Thymus (tissue), 11 donors: ENCODE measurements at regions not wholly inside any gene's neighbourhood (a gene's known extent, or its start where the extent isn't known, plus 50 kb on each side); places are given as distances from the start of the nearest gene placed in this dataset.

Source experiments
- DNase-seq, 9 donors: peaks; one replicate each; pipeline ENCODE4 v3.0.0-alpha.2; 2013; ENCODE audit warnings: low spot score in 9 of 9, low read depth in 6 of 9, missing footprints in 1 of 9
- H3K27ac ChIP-seq, 2 donors: one replicate each; pipeline ENCODE4 v1.5.1; 2013; ENCODE audit warnings: control low read depth in 1 of 2, low read depth in 1 of 2, low read length in 1 of 2, mild to moderate bottlenecking in 1 of 2, moderate library complexity in 1 of 2
- H3K27me3 ChIP-seq, 2 donors: one replicate each; pipeline ENCODE4 v1.5.1; 2013; ENCODE audit warnings: low read length in 1 of 2; ENCODE audit not compliant: control insufficient read depth in 2 of 2, insufficient read depth in 1 of 2
- H3K36me3 ChIP-seq, 2 donors: one replicate each; pipeline ENCODE4 v1.5.1; 2013; ENCODE audit warnings: low read length in 1 of 2, mild to moderate bottlenecking in 1 of 2, moderate library complexity in 1 of 2; ENCODE audit not compliant: control insufficient read depth in 2 of 2, insufficient read depth in 2 of 2
- H3K4me1 ChIP-seq, 2 donors: one replicate each; pipeline ENCODE4 v1.5.1; 2013; ENCODE audit warnings: low read length in 2 of 2; ENCODE audit not compliant: control insufficient read depth in 2 of 2, insufficient read depth in 2 of 2
- H3K4me3 ChIP-seq, 2 donors: one replicate each; pipeline ENCODE4 v1.5.1; 2013; ENCODE audit warnings: low read length in 2 of 2, control low read depth in 1 of 2, mild to moderate bottlenecking in 1 of 2
- H3K9me3 ChIP-seq, 2 donors: one replicate each; pipeline ENCODE4 v1.5.1; 2013; ENCODE audit warnings: low read length in 1 of 2, mild to moderate bottlenecking in 1 of 2; ENCODE audit not compliant: control insufficient read depth in 2 of 2, insufficient read depth in 1 of 2
- WGBS: extraction: QIAGEN DNeasy Blood & Tissue Kit; methylation state at CpG from one replicate; pipeline ENCODE4 v1.1.7; 2013; 5-methylcytosine and 5-hydroxymethylcytosine counted together
- donor health status: healthy.

DNA sequence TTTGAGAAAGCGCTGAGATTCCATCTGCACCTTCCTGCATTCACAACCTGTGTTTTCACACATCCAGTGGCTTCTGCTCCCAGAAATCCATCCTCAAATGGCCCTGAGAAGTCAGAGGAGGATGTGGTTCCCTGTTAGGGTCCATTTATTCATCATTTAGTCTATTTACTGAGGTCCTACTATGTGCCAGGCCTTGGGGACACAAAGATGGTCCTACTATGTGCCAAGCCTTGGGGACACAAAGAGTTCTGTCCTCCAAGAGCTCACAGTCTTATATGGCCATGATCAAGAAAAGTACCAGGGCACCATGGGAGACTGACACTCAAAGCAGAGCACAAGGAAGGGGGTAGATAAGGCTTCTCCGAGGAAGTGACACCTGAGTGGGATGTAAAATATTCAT lies 147.1 kb upstream of the ATP1B1 start:
- Histone ChIP-seq H3K4me1 (no peaks in the 10 kb centered on the region), H3K36me3 (no peaks in the 10 kb centered on the region), H3K9me3 (no peaks in the 10 kb centered on the region), H3K4me3 (no peak overlapping the region), H3K27me3 (no peaks in the 10 kb centered on the region), H3K27ac (no peak overlapping the region)
- no peak for DNase-seq
- 93% methylated on average over 2 of the region's 2 CpGs for WGBS

DNA sequence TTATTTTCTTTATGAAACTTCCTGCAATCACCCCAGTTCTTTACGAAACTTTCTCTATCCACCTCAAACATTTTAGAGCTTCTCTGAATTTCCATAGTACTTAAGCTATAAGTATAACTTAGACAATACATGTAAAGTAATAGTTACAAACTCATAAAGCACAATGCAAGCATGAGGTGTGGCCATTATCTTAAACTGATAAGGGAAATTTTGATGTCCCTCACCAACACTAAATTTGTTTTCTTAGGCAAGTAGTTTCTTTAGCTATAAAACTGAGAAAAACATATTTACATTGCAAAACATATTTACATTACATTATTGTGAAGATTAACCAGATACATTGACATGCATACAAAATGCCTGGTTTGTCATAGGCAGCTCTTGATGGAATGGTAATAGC lies 146.4 kb upstream of the ATP1B1 start:
- no peaks in the 10 kb centered on the region for H3K27me3 ChIP-seq
- no peaks in the 10 kb centered on the region for H3K36me3 ChIP-seq
- H3K4me1 ChIP-seq, result no peaks in the 10 kb centered on the region
- no peak for DNase-seq
- H3K27ac ChIP-seq, result no peak overlapping the region
- H3K4me3 ChIP-seq, result no peak overlapping the region
- WGBS, result 97% methylated on average over 1 of the region's 1 CpG
- H3K9me3 ChIP-seq, result no peaks in the 10 kb centered on the region

DNA sequence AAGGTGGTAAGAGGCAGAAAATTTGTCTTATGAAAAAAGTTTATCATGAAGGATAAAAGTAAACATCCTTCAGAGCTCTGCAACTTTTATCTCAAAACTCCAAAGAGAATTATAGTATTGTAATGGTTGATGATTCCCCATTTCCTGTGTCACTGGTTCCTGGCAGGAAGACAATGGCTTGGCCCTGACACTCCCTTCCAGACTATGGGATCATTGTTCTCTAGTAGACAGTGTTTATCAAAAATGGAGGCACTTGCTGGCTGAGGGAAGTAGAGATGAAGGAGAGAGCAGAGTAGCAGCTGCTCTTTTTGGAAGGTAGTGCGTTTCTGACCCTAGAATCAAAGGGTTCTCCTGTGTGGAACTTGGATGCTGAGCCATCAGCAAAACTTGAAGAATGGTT lies 145.9 kb upstream of the ATP1B1 start:
- no peaks in the 10 kb centered on the region for H3K27me3 ChIP-seq
- H3K4me3 ChIP-seq, result no peak overlapping the region
- no peaks in the 10 kb centered on the region for H3K9me3 ChIP-seq
- H3K27ac ChIP-seq, result no peak overlapping the region
- whole genome bisulfite sequencing, result 96% methylated on average over 1 of the region's 1 CpG
- DNase-seq, result no peak
- H3K36me3 ChIP-seq, result no peaks in the 10 kb centered on the region
- no peaks in the 10 kb centered on the region for H3K4me1 ChIP-seq

DNA sequence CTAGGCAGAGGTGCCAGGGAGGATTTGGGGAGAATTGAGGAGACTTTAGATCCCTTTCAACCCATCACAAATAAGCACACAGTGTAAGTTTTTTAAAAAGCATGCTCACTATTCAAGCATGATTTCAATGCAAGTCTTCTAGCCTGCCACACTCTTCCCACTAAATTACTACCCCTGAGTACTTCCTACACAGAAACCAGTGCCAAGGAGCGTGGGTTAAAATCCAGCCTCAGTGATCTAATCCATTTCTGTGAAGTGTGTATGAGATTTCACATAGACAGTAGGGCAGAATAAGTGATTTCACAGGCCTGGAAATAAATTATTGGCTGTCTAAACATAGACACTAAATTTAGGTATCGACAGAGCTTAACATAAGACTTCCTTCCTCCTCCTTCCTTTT lies 142.9 kb upstream of the ATP1B1 start:
- DNase-seq, result no peak
- Histone ChIP-seq H3K36me3 (no peaks in the 10 kb centered on the region), H3K4me1 (no peaks in the 10 kb centered on the region), H3K4me3 (no peak overlapping the region), H3K27ac (no peak overlapping the region), H3K27me3 (no peaks in the 10 kb centered on the region), H3K9me3 (no peaks in the 10 kb centered on the region)
- WGBS, result 73% methylated on average over 2 of the region's 2 CpGs

DNA sequence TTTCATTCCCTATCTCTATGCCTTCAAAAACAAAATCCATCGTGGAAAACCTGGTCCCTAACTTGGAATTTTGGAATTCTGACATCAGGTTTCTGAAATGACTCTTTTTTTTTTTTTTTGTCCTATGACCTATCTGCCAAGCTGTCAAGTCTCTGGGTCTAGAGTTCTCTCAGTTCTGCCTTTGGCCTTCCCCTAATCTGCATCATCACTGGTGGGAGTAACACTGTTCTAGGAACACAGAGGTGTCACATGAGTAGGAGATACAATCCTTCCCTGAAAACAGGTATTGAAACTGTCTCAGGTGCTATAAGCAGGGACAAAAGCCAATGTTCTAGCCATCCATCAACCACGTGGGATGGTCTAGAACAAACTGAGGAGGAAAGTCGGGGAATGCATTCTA lies 142.0 kb upstream of the ATP1B1 start:
- whole genome bisulfite sequencing, result 97% methylated on average over 3 of the region's 3 CpGs
- no peak for DNase-seq
- H3K9me3 ChIP-seq, result no peaks in the 10 kb centered on the region
- no peak overlapping the region for H3K4me3 ChIP-seq
- H3K27ac ChIP-seq, result no peak overlapping the region
- H3K4me1 ChIP-seq, result no peaks in the 10 kb centered on the region
- no peaks in the 10 kb centered on the region for H3K36me3 ChIP-seq
- H3K27me3 ChIP-seq, result no peaks in the 10 kb centered on the region

DNA sequence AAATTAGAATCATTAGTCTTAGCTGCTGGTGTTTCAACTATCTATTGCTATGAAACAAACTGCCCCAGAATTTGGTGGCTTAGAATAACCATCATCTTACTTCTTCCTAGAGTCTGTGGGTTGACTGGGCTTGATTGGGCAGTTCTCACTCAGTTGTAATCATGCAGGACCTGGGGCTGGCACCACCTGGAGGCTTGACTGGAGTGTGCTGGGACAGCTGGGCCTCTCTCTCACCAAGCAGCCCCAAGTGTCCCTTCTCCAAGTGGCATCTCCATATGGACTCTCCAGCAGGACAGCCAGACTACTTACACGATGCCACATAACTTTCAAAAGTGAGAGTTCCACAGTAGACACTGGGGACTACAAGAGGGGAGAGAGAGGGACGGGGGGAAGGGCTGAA lies 140.3 kb upstream of the ATP1B1 start:
- no peaks in the 10 kb centered on the region for H3K27me3 ChIP-seq
- WGBS, result 96% methylated on average over 2 of the region's 2 CpGs

DNA sequence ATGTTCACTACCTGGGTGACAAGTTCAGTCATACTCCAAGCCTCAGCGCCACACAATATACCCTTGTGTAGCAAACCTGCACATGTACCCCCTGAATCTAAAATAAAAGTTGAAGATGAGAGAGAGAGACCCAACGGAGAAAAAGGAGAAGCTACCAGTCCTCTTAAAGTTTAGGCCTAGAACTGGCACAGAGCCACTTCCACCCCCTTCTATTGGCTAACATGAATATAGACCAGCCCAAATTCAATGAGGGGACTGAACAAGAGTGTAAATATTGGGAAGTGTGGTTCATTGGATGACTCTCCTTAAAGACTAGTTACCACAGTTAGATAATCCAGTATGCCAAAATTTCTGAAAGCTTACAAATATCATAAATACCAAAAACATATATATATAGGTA lies 139.9 kb upstream of the ATP1B1 start:
- Histone ChIP-seq H3K27ac (no peak overlapping the region), H3K27me3 (no peaks in the 10 kb centered on the region), H3K4me3 (no peak overlapping the region), H3K4me1 (peaks cover 0 to 2% of the 10 kb centered on the region in 2 donors), H3K9me3 (no peaks in the 10 kb centered on the region), H3K36me3 (no peaks in the 10 kb centered on the region)
- no peak for DNase-seq
- 94% methylated on average over 2 of the region's 2 CpGs for WGBS

More for the DNA sequence above, 140.3 kb upstream of the ATP1B1 start:
- H3K4me3 ChIP-seq, result no peak overlapping the region
- H3K4me1 ChIP-seq, result peaks cover 0 to 2% of the 10 kb centered on the region in 2 donors
- no peak overlapping the region for H3K27ac ChIP-seq
- no peaks in the 10 kb centered on the region for H3K9me3 ChIP-seq
- DNase-seq, result no peak
- H3K36me3 ChIP-seq, result no peaks in the 10 kb centered on the region

DNA sequence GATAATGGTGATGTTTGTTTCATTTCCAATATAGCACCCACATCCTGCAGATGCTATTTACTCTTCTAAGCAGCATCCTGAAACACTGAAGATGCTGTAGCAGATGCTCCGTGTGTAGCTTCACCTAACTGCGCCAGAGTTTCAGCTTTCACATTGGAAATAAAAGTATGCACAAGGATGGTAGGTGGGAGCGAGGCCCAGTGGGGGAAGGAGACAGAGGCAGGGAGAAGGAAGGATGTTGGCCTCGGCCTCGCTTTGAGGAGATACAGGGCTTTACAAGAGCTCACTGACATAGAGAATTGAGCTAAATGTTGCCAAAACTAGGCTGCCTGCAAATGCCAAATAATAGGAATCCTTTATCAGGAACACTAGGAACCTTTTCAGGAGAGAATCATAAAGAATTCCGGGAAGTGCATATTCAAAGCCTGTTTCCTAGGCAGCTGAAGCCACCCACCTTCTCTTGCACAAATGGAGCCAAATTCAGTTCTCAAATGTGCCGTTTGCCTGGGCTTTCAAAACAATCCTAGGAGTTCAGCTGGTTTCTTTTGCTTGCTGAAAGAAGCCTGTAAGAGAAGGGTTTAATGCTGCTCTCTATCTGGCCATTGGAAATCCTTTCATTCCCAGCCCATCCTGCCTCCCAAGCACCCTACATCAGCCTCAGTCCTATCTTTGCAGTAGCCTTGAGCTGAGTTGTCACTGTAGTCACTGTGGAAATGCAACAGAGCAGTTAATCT lies 135.4 kb upstream of the ATP1B1 start:
- no peak for DNase-seq
- H3K4me3 ChIP-seq, result no peak overlapping the region
- 94% methylated on average over 7 of the region's 7 CpGs for WGBS
- peaks cover 0 to 2% of the 10 kb centered on the region in 2 donors for H3K4me1 ChIP-seq
- no peak overlapping the region for H3K27ac ChIP-seq
- H3K9me3 ChIP-seq, result no peaks in the 10 kb centered on the region
- H3K27me3 ChIP-seq, result no peaks in the 10 kb centered on the region
- no peaks in the 10 kb centered on the region for H3K36me3 ChIP-seq

DNA sequence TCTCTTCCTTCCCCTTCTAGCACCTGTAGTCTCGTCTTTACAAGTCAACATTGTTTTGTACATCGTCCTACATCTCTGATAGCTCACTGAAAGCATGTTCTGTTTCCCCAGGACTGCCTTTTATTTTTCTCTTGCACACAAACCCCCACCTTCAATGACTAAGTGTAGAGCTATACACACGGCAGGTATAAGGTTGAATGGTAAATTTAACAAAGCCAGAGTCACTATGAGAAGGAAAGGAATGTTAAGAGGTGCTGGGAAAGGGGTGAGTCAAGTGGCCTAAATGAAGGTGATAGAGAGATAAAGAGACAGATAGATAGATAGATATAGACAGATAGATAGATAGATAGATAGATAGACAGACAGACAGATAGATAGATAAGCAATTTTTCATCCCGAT lies 134.3 kb upstream of the ATP1B1 start:
- Histone ChIP-seq H3K4me1 (peaks cover 0 to 2% of the 10 kb centered on the region in 2 donors), H3K36me3 (no peaks in the 10 kb centered on the region), H3K27ac (no peak overlapping the region), H3K27me3 (no peaks in the 10 kb centered on the region), H3K9me3 (no peaks in the 10 kb centered on the region), H3K4me3 (no peak overlapping the region)
- 91% methylated on average over 4 of the region's 4 CpGs for WGBS
- no peak for DNase-seq
